Hepatocyte (in vitro differentiated cells): ENCODE measurements at regions not wholly inside any gene's neighbourhood (a gene's known extent, or its start where the extent isn't known, plus 50 kb on each side); places are given as distances from the start of the nearest gene placed in this dataset.

Source experiments
- DNase-seq: peaks from one replicate; pipeline ENCODE4 v3.0.0-alpha.2; 2016; ENCODE audit warnings: low spot score
- H2AFZ ChIP-seq: fragments of 200-600 bp; sonication (generic); 2 replicates; pipeline ENCODE4 v1.6.0; 2016; ENCODE audit warnings: antibody characterized with exemption, mild to moderate bottlenecking
- H3K27ac ChIP-seq: fragments of 200-600 bp; sonication (generic); 2 replicates; pipeline ENCODE4 v1.5.1; 2016; ENCODE audit warnings: mild to moderate bottlenecking
- H3K27me3 ChIP-seq: fragments of 200-600 bp; sonication (generic); 2 replicates; pipeline ENCODE4 v1.6.1; 2016
- H3K36me3 ChIP-seq: fragments of 200-600 bp; sonication (generic); replicated peaks from 2 replicates; pipeline ENCODE4 v1.5.1; 2016; ENCODE audit warnings: low read depth; ENCODE audit not compliant: insufficient read depth
- H3K4me1 ChIP-seq: fragments of 200-600 bp; sonication (generic); 2 replicates; pipeline ENCODE4 v1.5.1; 2016; ENCODE audit warnings: mild to moderate bottlenecking, moderate library complexity; ENCODE audit not compliant: insufficient read depth
- H3K4me2 ChIP-seq: fragments of 200-600 bp; sonication (generic); 2 replicates; pipeline ENCODE4 v1.6.0; 2016
- H3K4me3 ChIP-seq: fragments of 200-600 bp; sonication (generic); 2 replicates; pipeline ENCODE4 v1.5.1; 2016; ENCODE audit warnings: mild to moderate bottlenecking
- H3K79me2 ChIP-seq: fragments of 200-600 bp; sonication (generic); 2 replicates; pipeline ENCODE4 v1.6.0; 2017; ENCODE audit warnings: mild to moderate bottlenecking
- H3K9me2 ChIP-seq: fragments of 200-600 bp; sonication (generic); replicated peaks from 2 replicates; pipeline ENCODE4 v1.6.0; 2017; ENCODE audit warnings: mild to moderate bottlenecking; ENCODE audit not compliant: insufficient read depth
- H3K9me3 ChIP-seq: fragments of 200-600 bp; sonication (generic); 2 replicates; pipeline ENCODE4 v1.5.1; 2016; ENCODE audit warnings: low read depth, mild to moderate bottlenecking
- H4K20me1 ChIP-seq: fragments of 200-600 bp; sonication (generic); 2 replicates; pipeline ENCODE4 v1.6.0; 2016; ENCODE audit warnings: mild to moderate bottlenecking; ENCODE audit not compliant: insufficient read depth, poor library complexity, severe bottlenecking
- CTCF ChIP-seq: fragments of 200-600 bp; sonication (generic); IDR thresholded peaks from 2 replicates; pipeline ENCODE4 v1.5.1; 2016; ENCODE audit warnings: antibody characterized with exemption, mild to moderate bottlenecking; ENCODE audit not compliant: poor library complexity
- EZH2 ChIP-seq: fragments of 200-600 bp; sonication (generic); IDR thresholded peaks from 2 replicates; pipeline ENCODE4 v1.6.1; 2016; ENCODE audit warnings: antibody characterized with exemption, mild to moderate bottlenecking, borderline replicate concordance
- EZH2phosphoT487 ChIP-seq: fragments of 200-600 bp; sonication (generic); IDR thresholded peaks from one replicate; pipeline ENCODE4 v1.6.1; 2018; ENCODE audit warnings: antibody characterized with exemption, mild to moderate bottlenecking, low read depth, moderate library complexity; ENCODE audit not compliant: unreplicated experiment, severe bottlenecking
- WGBS: methylation state at CpG from one replicate; pipeline ENCODE4 v1.1.6; 2016; ENCODE audit warnings: low lambda C conversion rate; ENCODE audit errors: missing lambda C conversion rate; 5-methylcytosine and 5-hydroxymethylcytosine counted together

- H3K27me3 ChIP-seq, result peaks cover 30% of the 10 kb centered on the region
- no peak for TF ChIP-seq EZH2
- TF ChIP-seq CTCF, result no peak
- peak; percentile 81 for TF ChIP-seq EZH2phosphoT487
- H3K79me2 ChIP-seq, result no peaks in the 10 kb centered on the region
- H3K4me1 ChIP-seq, result no peaks in the 10 kb centered on the region
- H4K20me1 ChIP-seq, result no peaks in the 10 kb centered on the region
- WGBS, result 46% methylated on average over 7 of the region's 7 CpGs
- no peaks in the 10 kb centered on the region for H3K36me3 ChIP-seq
- H3K4me3 ChIP-seq, result no peak overlapping the region
- H3K27ac ChIP-seq, result no peak overlapping the region
- no peaks in the 10 kb centered on the region for H3K9me3 ChIP-seq
- DNase-seq, result no peak
- no peak overlapping the region for H3K4me2 ChIP-seq
- no peaks in the 10 kb centered on the region for H3K9me2 ChIP-seq
- no peak overlapping the region for H2AFZ ChIP-seq
These were observed 53.5 kb downstream of the FOXD2 start for GRCh38 chr1:47491341-47491753.

GRCh38 chr1:47495176-47495713, 57.4 kb downstream of the FOXD2 start:
- Histone ChIP-seq H3K4me3 (no peak overlapping the region), H3K4me1 (no peaks in the 10 kb centered on the region), H3K9me3 (no peaks in the 10 kb centered on the region), H3K79me2 (no peaks in the 10 kb centered on the region), H2AFZ (no peak overlapping the region), H3K27me3 (peaks cover 22% of the 10 kb centered on the region), H3K9me2 (no peaks in the 10 kb centered on the region), H3K36me3 (no peaks in the 10 kb centered on the region), H3K27ac (no peak overlapping the region), H4K20me1 (no peaks in the 10 kb centered on the region), H3K4me2 (no peak overlapping the region)
- no peak for TF ChIP-seq EZH2phosphoT487
- TF ChIP-seq CTCF, result no peak
- TF ChIP-seq EZH2, result no peak
- WGBS, result 30% methylated on average over 8 of the region's 8 CpGs
- DNase-seq, result no peak

GRCh38 chr1:47498551-47498950, 60.7 kb downstream of the FOXD2 start:
- peaks cover 21% of the 10 kb centered on the region for H3K27me3 ChIP-seq
- no peak for DNase-seq
- H3K4me3 ChIP-seq, result no peak overlapping the region
- no peak for TF ChIP-seq EZH2phosphoT487
- no peak for TF ChIP-seq EZH2
- no peak for TF ChIP-seq CTCF
- no peaks in the 10 kb centered on the region for H3K4me1 ChIP-seq
- H3K4me2 ChIP-seq, result no peak overlapping the region
- H3K9me3 ChIP-seq, result no peaks in the 10 kb centered on the region
- H3K79me2 ChIP-seq, result no peaks in the 10 kb centered on the region
- H4K20me1 ChIP-seq, result no peaks in the 10 kb centered on the region
- H2AFZ ChIP-seq, result no peak overlapping the region
- no peak overlapping the region for H3K27ac ChIP-seq
- 68% methylated on average over 3 of the region's 3 CpGs for WGBS
- H3K36me3 ChIP-seq, result no peaks in the 10 kb centered on the region
- no peaks in the 10 kb centered on the region for H3K9me2 ChIP-seq

GRCh38 chr1:47501069-47501468, 63.2 kb downstream of the FOXD2 start:
- H3K9me3 ChIP-seq, result no peaks in the 10 kb centered on the region
- no peaks in the 10 kb centered on the region for H3K79me2 ChIP-seq
- no peaks in the 10 kb centered on the region for H3K4me1 ChIP-seq
- H2AFZ ChIP-seq, result no peak overlapping the region
- peaks cover 9% of the 10 kb centered on the region for H3K27me3 ChIP-seq
- no peaks in the 10 kb centered on the region for H3K9me2 ChIP-seq
- H3K4me3 ChIP-seq, result no peak overlapping the region
- no peak for TF ChIP-seq EZH2
- TF ChIP-seq CTCF, result no peak
- TF ChIP-seq EZH2phosphoT487, result no peak
- H4K20me1 ChIP-seq, result no peaks in the 10 kb centered on the region
- no peak for DNase-seq
- H3K27ac ChIP-seq, result no peak overlapping the region
- H3K36me3 ChIP-seq, result no peaks in the 10 kb centered on the region
- WGBS, result 93% methylated on average over 5 of the region's 5 CpGs
- no peak overlapping the region for H3K4me2 ChIP-seq
